Stromal cell of bone marrow (primary cell): ENCODE measurements at regions not wholly inside any gene's neighbourhood (a gene's known extent, or its start where the extent isn't known, plus 50 kb on each side); places are given as distances from the start of the nearest gene placed in this dataset.
A peak's percentile ranks its signal among the peaks of the same experiment; 100 is the strongest.

Experiments used
- DNase-seq: peaks from one replicate; pipeline ENCODE4 v3.0.0-alpha.2; 2012; ENCODE audit warnings: low read depth

DNA sequence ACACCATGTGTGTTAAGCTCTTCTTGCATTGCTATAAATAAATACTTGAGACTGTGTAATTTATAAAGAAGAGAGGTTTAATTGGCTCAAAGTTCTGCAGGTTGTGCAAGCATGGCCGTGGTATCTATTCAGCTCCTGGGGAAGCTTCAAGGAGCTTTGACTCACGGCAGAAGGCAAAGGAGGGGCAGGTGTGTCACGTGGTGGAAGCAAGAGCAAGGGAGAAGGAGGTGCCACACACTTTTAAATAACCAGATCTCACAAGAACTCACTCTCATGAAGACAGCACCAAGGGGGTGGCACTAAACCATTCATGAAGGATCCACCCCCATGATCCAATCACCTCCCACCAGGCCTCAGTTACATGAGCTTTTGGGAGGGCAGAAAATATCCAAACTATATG is 193.7 kb downstream of the ERMARD start:
- DNase-seq = no peak

DNA sequence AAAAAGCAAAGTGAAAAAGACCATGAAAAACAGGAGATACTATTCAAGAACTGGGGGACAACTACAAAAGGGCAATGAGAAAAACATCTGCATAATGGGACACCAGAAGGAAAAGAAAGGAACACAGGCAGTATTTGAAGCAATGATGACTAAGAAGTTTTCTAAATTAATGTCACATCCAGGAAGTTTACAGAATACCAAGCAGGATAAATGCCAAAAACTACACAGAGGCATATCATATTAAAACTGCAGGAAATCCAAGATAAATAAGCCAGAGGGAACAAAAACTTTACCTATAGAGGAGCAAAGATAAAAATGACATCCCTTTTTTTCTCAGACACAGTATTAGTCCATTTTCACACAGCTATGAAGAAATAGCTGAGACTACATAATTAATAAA is 193.0 kb downstream of the ERMARD start:
- DNase-seq = no peak

DNA sequence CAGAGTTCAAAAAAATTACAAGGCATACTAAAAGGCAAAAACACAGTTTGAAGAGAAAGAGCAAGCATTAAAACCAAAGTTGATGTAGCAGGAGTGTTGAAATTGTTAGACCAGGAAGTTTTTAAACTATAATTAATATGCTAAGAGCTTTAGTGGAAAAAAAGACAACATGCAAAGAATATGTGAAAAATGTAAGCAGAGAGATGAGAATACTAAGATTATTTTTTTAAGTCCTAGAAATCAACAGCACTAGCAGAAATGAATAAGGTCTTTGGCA is 192.6 kb downstream of the ERMARD start:
- no peak for DNase-seq

DNA sequence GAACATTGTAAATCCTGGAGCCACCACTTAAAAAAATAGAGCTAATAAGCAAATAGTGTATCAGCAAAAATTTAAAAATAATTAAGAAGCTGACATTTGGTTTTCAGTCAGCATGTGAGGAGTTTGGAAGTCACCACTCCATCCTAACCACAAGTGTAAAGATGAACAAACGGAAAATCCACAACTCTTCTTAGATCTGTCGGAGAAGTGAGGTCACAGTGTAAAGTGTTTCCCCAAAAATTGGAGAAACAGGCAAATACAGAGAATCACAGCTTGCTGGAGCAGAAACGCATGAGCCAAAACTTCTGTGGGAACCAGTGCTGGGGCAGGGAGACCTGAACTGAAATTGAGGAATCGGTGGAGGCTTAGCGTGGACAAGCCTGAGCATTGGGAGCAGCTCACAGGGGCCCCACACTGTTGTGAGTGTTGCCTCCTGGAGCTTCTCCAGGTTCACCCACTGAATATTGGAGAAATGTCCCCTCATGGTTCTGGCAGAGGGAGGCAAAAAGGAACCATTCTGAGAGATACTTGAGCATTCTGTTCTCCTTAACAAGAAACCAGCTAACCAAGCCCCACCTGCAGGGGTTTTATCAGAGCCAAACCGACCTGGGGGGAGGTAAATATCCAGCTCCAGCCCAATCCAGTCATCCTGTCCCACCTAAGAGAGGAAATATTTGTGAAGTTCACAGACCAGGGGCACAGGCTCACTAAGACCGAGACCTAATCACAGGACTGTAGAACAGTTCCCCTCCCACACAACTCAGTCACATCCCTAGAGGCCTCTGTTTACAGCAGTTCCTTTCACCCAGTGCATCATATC is 192.0 kb downstream of the ERMARD start:
- DNase-seq = no peak

DNA sequence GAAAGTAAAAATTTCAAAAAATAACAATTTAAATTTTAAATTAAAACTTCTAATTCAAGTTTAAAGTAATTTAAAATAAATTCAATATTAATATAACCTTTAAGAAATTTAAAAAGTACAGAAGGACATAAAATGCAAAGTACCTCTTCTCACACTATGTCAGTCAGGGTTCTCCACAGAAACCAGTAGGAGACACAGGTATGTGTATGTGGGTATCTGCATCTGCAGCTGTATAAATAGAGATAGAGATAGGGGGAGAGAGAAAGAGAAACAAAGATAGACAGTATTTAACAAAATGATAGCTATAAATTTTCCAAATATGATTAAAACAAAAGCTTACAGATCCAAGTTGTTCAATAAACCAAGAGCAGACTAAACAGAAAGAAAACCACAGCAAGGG is 190.8 kb downstream of the ERMARD start:
- no peak for DNase-seq

DNA sequence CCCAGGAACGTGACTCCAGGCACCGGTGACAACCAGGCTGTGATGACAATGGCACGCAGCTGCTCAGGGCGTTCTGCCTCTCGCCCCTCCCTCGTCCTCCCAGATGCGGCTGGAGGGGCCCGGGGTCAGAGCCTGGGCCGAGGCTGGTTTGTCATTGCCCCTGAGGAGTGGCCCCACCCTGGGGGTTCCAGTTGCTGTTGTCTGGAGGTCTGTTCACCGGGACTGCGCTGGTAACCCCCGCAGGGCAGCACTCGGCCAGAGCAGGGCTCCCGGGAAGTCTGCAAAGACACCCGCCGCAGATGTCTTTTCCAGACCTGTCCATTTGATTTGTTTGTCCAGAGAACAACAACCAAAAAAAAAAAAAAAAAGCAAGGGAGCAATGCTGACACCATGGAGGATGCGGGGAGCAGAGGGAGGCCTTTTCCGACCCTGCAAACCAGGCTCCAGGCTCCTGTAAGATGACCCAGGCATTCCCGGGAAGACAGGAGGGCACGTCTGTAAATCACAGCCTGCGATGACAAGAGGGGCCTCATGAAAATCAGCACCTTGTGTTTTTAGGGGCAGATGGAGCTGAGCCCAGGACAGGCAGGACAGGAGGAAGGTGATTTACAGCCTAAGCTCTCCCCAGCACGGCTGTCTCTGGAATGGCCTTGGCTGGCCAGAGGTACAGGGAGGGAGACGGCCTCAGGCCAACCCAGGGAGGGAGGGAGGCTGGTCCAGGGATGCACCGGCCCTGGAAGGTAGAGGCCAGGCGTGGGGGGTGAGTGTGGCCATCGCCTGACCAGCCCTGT is 189.3 kb downstream of the ERMARD start:
- DNase-seq = no peak

DNA sequence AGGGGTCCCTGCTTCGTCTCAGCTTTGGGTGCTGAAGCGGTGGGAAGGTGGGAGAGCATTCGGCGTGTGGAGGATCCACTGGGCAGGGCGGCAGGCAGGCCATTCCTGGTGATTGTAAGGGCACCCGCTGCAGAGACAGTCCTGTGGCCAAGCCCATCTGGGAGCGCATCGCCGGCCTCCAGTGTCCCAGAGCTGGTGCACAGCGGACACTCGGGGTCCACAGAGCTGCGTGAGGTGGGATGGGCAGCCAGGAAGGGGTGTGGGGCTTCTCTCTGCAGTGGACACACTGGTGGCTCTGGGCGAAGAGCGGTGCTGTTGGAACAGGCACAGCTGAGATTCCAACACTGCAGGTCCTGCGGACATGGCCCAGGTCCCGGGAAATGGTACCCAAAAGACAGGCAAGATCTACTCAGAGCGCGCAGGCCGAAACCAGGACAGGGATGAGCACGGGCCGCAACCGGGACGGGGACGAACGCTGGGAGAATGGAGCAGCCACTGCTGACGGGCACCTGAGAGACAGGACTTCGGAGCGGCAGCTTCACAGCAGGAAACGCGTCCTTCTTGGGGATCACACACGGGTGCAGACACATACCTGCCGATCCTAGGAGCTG is 188.2 kb downstream of the ERMARD start:
- DNase-seq = no peak

DNA sequence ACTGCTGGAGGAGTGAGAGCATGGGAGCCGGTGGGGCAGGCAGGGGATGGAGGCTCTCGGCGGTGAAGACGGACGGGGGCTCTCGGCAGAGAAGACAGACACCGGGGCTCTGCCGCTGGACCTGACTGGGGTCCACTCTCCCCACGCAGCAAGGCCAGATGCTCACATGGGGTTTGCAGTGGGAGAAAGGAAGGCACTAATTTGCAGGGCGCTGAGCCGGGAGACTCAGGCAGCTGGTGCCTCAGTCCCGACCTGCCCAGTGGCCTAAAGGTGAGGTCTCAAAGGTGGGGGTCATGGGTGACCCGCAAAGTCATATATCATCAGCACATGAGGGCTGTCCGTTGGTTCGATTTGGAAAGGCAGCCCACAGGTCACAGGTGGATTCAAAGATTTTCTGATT is 187.3 kb downstream of the ERMARD start:
- no peak for DNase-seq

DNA sequence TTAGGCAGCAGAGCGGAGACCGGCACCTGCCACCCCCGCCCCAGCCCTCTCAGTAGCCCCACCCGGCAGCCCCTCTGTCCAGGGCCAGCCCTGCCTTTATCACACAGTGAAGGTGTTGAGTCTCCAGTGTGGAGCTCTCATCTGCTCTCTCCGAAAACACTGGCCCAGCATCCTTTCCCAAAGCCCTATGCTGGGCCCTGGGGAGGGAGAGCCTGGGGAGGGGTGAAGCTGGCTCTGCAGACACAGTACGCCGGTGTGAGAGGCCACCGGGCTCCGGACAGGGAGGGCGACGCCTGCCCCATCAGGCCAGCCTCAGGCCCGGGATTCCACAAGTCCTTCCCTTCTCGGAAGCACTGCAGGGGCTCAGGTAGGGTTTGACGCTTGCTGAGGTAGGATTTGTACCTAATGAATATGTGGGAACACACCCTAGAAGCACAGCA is 186.9 kb downstream of the ERMARD start:
- no peak for DNase-seq

DNA sequence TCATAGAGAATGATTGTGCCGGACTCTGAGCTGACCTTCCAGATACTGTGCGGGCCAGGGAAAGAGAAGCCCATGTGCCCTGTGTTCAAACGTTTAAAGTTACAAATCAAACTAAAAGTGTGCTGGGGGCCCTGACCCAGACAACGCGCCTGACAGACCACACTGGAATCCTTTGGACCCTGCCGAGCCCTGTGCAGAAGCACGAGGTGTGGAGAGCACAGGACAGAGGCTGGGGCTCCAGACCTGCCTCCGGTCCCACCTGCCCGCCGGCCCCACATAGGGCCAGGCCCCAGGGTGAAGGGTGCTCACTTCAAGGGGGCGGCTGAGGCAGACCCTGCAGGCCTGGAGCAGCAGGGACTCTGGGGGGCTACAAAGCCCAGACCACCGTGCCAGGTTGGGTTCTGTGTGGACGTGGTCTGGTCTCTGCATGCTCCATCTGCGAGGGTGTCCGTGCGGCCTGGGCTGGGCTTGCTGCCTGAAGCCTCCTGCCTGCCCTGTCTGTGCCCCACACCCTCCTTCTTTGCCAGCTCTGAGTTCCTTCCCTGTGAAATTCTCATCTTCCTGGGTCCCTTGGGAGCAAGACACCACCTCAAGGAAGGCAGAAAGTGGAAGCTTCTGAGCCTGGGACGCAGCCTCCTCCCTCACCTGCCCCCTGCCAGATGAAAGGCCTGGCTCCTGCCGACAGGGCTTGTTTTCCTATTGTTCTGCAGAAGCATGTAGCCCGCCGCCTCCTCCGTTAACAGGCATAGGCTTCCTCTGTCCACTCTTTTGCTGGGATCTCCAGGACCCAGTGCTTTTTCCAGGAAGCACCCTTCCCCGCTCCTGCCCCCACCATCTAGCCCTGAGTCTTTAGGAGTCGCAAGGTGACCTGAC is 186.2 kb downstream of the ERMARD start:
- no peak for DNase-seq

DNA sequence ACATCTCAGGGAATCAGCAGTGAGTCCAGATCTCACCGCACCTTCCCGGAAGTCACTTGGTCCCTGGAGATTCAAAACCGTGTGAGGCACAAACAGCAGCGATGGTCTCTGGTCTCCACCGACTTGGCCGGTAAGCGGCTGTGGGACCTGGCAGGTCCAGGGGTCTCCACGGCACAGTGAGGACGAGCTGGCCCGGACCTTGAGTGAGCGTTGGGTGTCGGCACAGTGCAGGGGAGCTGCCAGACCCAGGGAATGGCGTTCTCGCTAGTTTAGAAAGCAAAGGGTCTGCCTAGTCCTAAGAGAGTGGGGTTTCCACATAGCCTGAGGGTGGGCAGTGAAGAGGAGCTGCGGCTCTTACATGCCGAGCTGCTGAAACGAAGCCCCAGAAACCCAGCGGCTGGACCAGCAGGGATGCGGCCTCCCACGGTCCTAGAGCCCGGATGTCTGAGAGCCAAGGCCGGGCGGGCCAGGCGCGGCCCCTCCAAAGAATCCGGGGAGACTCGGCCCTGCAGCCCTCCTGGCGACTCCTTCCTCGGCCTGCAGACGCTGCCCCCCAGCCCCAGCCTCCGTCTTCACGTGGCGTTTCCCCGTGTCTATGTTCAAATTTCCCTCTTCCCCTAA is 185.0 kb downstream of the ERMARD start:
- no peak for DNase-seq

DNA sequence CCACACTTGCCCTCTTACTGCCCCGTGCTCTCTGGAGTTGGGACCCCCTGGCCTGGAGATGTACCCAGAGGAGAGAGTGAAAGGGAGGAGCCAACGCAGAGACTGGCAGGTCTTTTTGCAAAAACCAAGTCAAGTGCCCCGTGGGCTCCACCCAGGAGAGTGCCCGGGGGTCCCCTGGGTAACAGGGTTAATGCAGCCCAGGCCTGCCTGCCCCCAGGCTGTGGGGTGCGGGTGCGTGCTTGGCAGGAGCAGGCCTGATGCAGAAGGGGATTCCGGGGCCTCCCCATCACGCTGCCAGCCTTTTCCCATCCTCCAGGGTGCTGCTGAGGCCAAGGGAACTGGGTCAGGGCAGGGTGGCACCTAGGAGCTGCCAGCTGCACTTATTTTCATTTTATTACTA is 184.4 kb downstream of the ERMARD start:
- no peak for DNase-seq

DNA sequence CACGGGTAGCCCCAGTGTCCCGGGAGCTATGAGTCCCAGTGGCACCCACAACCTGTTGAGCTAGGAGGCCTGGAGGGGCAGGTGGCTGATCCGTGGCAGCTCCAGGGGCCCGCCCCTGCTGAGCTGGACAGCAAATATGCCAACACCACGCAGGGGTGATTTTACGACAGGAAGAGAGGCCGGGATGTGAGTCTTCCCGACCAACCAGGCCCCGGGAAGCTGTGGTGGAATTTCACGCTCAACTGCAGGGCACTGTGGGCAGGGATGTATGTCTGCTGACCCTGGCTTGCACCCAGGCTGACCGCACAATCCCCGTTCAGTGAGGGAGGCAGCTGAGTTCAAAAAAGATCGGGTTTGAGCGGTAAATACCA is 183.9 kb downstream of the ERMARD start:
- DNase-seq = no peak

DNA sequence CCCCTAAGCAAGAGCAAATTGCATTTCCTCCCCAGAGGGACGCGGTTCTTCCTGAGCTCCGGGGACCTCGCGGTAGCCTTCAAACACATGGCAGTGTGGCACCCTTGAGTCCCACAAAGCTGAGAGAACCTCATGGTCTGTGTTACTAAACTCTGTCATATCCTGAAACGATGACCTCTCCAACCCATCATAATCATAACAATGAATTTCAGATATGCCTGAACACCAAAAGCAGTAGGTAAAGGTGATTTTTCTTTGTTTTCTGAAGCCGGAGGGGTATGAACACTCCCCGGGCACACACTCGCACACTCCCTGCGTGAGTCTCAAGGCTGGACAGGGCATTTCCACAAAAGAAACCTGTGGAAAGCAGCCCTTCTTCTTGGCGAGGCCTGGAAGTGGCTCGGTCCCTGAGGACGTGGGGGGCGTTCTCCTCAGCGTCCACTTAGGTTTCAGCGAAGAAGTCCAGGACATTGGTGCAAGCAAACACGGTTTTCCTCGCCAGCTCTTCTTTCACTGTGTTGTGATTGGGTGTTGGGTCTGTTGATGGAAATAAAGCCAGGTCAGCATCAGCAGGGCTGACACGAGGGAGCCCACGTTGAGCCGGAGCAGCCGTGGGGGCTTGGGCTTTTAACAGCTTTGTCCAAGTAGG is 183.4 kb downstream of the ERMARD start:
- DNase-seq = no peak

DNA sequence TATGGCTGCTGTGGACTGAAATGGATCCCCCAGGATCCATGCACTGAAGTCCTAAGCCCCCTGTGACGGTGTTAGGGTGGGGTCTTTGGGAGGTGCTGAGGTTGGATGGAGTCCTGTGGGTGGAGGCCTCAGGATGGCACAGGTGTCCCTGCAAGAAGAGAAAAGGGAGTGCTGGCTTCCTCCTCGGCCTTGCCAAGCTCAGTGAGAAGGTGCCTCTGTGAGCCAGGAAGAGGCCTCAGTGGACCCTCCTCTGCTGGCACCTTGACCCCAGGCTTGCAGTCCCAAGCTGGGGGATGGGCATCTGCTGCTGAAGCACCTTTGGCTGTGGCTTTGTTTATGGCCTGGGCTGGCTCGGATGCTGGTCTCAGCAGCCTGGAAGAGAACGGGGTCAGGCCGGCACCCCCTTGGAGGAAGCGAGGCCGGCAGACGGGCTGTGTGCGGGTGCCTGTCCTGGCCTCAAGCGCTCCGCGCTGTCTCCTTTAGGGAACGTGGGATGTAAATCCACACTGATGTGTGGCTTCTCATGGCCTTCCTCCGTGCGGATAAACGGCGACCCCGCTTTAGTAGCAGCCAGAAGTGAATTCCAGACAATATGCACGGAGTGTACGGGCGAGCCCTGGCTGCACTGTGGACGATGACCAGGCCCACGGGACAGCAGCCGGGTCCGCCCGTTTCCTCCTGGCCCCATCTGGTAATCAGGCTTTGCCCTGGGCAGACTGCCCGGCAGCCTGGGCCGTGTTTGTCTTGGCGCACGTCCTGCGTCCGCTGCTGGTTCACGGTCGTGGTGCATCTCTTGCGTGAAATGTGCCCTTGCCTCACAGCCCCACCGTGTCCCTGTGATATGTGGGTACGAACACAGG is 182.6 kb downstream of the ERMARD start:
- DNase-seq = peak; percentile 7

DNA sequence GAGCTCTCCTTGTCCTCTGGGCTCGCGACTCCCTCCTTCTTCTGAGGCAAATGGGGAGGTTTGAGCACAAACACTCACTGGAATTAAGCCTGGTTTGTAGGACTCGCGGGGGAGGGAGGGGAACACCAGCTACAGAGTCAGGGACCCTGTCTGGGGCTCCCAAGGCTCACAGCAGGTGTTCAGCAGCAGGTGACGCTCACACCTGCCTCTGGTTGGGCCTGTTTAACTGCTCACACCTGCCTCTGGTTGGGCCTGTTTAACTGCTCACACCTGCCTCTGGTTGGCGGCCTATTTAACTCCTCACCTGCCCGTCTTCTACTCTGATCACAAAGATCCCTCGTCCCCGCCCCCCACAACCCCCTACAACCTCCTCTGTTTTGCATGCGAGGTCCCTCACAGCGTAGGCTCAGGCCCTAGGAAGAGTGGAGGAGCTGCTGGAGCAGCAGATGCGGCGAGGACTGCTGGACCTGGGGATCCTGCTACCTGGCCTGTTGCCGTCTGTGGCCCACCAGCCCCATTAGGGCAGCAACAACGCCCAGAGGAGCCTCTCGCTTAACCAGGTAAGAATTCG is 181.9 kb downstream of the ERMARD start:
- no peak for DNase-seq

DNA sequence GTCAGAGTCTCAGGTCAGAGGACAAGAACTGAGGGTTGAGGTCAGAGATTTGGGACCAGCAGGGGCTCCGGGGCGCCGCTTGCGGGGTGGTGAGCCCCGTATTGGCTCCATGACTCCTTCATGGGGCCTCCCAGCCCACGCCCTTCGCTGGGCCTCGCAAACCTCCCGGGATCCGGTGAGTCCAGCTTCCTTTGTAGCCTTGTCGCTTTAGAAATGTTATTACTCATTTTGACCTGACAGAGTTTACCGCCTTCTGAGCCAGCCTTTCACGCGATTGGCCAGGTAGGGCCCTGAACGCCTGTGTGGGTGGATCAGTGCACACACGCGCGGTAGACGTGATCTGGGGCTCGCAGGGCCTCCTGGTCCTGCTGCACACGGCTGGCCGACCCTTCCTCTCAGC is 181.1 kb downstream of the ERMARD start:
- no peak for DNase-seq

DNA sequence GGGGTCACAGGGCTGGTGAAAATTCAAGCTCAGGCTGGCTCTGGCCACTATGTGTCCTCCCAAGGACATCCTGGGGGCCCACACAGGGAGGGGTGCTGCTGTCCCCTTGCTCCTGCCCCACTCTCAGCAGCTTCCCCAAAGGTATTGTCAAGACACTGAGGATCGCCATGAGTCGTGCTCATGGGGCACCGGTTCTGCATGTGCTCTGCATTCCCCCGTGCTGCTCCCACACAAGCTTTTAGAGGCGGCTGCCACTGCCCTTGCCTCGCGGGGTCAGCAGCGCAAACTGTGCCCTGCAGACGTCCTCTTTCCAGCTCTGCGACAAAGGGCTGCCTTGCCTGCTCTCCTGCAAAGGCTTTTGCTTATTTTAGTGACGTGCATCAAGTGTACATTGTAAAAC is 179.8 kb downstream of the ERMARD start:
- no peak for DNase-seq

DNA sequence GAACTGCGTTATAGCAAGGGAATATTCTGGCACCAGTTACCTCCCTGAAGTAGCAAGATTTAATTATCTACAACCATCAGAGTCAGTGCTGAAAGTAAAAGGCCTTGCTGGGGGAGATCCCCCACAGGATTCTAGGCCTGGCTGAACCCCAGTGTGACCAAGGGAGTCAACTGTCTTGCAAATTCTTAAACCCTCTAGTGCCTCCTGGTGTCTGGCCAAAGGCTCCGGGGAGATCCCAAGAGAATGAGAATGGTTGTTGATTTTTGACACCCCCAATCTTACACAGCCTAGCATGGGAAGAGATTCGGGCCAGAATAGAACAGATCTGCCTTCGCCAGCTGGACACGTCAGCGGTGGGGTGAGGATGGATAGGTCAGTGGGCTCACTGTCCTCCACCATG is 179.4 kb downstream of the ERMARD start:
- no peak for DNase-seq

DNA sequence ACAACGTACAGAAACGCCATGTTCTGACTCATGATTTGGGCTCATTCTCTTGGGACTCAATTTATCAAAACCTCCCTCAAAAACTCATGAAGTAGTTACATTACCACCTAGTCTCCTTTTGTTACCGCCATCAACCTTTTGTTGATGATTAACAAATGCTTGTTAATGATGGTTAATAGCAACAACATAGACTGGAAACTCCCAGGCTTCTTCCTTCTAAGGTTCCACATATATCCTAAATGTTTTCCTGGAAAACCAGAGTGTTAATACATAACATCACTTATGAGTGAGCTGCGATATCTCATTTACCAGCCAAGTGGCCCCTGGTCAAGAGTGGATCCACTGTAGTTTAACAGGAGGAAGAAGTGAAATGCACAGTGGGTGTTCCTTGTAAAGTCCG is 176.3 kb downstream of the ERMARD start:
- no peak for DNase-seq
